ENCODE measurements at regions not wholly inside any gene's neighbourhood (a gene's known extent, or its start where the extent isn't known, plus 50 kb on each side); places are given as distances from the start of the nearest gene placed in this dataset.

DNA sequence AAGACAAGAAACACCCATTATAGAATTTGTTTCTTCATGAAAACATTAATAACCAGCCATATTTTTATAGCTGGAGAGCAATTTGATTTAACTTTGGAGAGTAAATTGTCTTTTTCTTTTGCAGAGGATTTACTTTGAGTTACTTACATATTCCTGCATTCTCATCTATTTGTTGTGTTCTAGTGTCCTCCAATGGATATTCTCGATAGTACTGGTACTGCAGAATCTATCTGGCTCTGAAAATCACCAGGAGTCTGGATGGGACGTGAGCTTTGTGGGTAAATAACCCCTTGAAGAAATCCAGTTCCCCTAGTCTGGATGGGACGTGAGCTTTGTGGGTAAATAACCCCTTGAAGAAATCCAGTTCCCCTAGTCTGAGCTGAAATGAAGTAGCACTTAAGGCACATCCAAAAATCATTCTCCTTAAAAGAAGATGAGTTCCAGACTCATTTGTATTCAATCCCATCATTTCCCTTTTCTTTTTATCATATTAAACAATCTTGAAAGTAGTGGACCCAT lies 294.1 kb upstream of the UBE2E2 start:
- no peak for DNase-seq

DNA sequence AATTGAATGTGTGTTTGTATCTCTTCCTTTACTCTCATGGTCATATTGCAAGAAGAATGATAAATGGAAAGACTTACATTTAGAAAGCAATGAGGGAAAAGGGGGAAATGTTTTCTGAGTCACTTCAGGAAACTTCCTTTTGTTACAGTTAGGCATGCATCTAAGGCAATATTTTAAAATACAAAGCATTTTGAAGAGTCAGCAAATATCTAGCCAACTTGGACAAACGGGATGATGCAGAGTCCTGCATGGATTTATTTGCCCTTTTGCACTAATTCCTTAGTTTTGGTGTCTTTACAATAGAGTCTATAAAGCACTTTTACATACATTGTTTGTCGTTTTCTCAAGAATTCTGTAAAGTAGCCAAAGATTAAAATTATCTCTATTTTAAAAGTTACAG lies 286.2 kb upstream of the UBE2E2 start:
- DNase-seq: no peak

DNA sequence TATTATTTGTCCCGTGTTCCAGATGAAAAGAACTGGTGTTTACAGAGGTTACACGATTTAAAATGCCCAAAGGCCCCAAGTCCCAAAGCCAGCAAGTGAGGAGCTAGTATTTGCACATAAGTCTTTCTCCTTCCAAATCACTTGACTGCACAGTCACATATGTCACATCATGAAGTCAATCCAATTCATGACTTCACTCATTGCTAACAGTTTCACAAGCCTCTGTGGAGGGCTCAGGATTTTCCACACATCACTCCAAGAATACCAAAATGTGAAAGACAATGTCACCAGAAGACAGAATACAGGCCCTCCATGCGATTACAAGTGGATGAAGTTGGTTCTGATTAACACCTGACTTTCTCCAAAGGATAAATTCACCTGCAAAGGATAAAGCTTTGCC lies 283.1 kb upstream of the UBE2E2 start:
- no peak for DNase-seq

DNA sequence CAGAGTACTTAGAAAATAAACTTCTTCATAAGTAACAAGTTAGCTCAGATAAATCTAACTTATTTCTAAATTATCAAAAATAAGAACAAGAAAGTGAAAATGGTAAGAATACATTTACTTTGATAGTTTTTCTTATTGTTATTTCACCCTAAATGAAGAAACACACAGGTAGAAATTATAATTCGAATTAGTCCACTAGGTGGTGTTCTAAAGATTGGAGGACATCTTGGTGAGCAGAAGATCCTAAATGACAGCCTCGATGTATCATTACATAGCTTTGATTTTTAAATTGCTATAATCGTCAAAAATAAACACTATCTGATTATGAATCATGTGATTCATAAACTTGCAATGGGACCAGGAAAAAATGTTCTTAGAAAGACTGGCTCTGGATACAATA lies 280.8 kb upstream of the UBE2E2 start:
- no peak for DNase-seq

- no peak for DNase-seq
These were observed 279.4 kb upstream of the UBE2E2 start for GRCh38 chr3:22923711-22924110.

DNA sequence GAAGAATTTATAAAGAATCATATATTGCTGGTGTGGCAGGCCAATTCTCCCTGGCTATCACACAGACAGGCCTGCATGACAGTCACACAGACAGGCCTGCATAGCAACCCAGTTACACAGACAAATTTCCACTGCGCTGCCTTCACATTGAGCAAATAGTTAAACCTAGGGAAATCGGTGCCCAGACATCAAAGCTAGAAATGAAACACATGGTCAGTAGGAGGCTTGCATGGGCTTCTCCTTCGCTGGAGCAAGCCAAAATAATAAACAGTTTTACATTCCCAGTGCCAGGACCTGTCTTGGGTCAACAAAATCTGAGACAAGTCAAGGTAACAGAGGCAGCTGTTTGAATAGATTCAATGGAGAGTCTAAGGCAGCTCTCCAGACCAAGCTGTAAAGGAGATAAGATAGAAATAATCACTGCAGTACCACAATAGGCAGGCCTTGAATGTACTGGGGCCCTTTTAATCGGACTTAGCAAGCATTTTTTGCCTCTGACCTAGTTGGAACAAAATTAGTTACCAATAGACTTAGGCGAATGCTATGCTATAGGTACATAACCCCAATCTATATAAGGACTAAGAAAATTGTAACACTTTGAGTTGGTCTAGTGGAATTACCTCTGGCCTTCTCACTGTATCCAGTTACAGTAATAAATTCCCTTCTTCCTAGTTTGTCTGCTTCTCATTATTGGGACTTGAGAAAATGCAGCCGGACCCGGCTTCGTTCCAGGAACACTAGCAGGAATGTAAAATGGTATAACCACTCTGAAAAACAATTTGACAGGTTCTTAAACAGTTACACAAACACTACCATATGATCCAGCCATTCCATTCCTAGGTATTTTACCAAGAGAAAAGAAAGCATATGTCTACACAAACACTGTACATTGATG lies 274.7 kb upstream of the UBE2E2 start:
- DNase-seq: no peak

GRCh38 chr3:22933051-22933840 lies 269.9 kb upstream of the UBE2E2 start:
- DNase-seq: no peak

GRCh38 chr3:22933841-22934116 lies 269.3 kb upstream of the UBE2E2 start:
- no peak for DNase-seq

DNA sequence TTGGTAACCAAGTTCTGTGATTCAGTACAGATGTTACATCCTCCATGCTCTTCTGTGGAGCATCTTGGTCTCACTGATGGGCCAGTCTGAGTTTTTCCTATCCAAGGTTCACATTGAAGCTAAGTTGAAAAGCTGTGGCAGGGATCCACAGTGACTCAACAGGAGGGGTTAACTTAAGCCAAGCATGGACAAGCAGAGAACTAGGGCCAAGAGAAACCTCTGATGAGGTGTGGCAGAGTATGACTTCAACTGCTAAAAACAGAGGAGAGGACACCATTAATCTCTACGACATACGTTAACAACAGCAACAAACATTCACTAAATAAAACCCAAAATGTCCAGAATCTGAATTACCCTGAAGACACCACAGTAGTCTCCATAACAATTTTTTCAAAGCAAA lies 268.1 kb upstream of the UBE2E2 start:
- no peak for DNase-seq

GRCh38 chr3:22937536-22937935 lies 265.6 kb upstream of the UBE2E2 start:
- no peak for DNase-seq

DNA sequence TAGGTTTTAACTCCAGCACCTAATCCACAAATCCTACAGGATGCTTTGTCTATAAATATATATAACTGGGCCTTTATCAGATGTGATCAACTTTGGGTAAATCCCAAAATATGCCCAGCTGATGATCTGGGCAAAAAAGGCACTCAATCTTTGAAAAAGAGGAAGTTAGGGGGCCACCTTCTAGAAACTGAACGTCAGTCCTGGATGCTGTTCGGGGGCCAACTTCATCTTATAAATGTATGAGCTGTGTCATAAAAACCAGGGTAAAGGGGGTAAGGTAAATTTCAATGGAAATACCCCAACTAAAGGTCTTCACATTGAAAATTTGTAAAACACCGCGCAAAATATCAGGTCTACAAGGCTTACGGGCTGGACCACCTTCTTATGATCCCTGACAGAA lies 264.4 kb upstream of the UBE2E2 start:
- DNase-seq: no peak

DNA sequence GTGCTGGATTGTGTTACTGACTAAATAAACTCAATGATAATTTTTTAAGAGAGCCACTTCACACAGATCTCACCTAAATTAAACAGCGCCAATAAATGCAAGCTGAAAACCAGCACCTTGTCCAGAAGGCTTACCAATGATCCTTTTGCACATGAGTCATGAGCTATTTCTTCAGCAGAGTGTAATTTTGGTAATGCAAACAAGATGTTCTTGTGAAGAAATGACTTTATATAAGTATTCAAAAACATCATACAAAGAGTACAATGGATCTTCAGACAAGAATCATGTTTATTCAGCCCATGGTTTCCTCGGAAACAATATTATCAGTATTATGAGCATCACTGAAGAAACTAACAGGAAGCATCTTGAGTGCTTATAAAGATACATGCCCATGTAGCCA lies 263.8 kb upstream of the UBE2E2 start:
- DNase-seq: no peak

- no peak for DNase-seq
These were observed 262.8 kb upstream of the UBE2E2 start for GRCh38 chr3:22940285-22940684.

DNA sequence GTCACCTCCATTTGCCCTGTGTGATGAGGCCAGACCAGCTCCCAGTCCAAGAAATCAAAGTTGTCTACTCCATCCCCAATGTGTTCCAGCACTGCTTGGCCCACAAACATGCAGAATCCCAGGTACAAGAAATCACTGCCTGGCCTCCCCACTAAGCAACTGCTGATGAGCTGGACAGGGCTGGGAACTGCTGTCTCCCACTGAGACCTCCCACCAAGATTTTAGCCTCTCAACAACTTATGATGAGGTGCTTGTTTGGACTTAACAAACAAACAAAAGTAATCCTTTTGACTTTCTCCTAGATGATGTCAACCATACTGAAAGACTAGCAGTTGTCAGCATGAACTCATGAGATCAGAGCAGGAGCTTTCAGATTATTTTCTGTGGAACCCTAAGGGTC lies 260.1 kb upstream of the UBE2E2 start:
- DNase-seq: no peak

DNA sequence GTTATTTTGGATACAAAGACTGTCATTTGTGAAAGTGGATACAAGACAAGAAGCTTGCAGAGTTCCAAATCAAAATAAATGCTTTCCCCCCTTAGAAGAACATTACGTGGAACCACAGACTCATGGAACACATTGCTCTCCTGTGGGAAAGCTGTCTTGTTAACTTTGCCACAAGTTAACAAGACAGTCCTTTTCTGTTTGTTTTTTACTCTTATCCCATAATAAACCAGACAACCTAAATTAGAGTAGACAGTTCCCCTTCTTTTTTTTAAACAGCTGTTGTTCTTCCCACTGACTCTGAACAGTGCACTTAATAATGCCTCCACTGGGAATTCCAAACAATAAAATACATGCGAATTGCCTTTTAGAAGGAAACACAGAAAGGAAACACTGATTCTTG lies 255.3 kb upstream of the UBE2E2 start:
- DNase-seq: no peak

GRCh38 chr3:22951910-22952309 lies 251.2 kb upstream of the UBE2E2 start:
- no peak for DNase-seq

DNA sequence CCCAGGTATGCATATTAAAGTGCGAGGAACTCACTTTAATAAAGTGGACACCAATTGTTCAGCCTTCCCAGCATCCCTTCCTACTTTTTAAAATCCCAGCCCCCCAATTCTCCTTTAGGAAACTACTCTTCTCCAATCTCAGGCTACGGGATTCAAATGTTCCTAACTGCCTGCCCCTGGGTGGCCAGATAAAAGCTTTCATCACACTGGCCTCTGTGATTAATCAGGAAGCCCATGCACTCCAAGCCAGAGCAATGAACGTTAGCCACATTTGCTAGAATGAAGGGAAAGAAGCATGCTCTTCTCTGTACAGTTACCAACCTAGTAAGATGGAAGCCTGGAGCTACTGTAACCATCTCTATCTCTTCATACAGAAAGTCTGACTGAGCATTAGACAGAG lies 250.3 kb upstream of the UBE2E2 start:
- DNase-seq: no peak

DNA sequence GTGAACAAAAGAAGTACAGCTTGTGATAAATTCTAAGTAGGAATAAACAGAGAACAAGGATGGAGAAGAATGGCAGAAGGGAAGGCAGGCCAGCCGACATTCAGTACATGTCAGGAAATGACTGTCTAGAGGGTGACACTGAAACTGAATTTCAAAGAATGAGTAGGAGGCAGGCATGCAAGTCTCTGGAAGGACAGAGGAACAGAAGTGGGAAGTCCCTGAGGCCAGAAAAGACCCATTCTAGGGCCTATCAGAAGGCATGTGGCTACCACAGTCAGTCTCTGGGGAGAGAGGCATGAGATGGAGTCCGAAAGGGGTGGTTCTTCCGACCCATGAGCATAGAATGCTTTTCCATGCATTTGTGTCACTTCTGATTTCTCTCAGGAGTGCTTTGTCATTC lies 243.5 kb upstream of the UBE2E2 start:
- DNase-seq: no peak

GRCh38 chr3:22960105-22960984 lies 242.8 kb upstream of the UBE2E2 start:
- DNase-seq: peak; percentile 13

GRCh38 chr3:22962244-22962643 lies 240.9 kb upstream of the UBE2E2 start:
- no peak for DNase-seq

- DNase-seq: no peak
These were observed 236.8 kb upstream of the UBE2E2 start for GRCh38 chr3:22966349-22966748.

DNA sequence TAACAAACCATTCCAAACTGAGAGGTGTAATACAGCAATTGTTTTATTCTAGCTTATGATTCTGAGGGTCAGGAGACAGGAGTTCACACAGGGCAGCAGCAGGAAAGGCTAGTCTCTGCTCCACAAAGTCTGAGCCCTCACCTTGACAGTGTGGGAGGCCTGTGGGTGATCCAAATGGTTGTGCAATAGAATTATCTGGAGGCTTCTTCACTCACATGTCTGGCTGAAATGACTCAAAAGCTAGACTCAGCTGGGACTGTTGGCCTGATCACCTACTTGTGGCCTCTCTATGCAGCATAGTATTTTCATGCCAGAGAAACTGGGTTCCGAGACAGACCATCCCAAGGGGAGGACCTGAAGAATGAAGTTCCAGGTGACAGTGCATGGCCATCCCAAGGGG lies 233.9 kb upstream of the UBE2E2 start:
- DNase-seq: no peak

GRCh38 chr3:22971497-22971896 lies 231.6 kb upstream of the UBE2E2 start:
- DNase-seq: no peak
